CD4-positive, alpha-beta T cell treated with Interleukin-15 for 4 hours (primary cell): ENCODE measurements at regions not wholly inside any gene's neighbourhood (a gene's known extent, or its start where the extent isn't known, plus 50 kb on each side); places are given as distances from the start of the nearest gene placed in this dataset.
"Not testable (repeated sequence)": the region's sequence is repeated elsewhere in the genome, so short reads cannot be mapped to it uniquely, and the experiment has no call there.

Experiments used
- DNase-seq: peaks from one replicate; pipeline ENCODE4 v3.0.0-alpha.2; 2020; ENCODE audit warnings: low spot score

DNA sequence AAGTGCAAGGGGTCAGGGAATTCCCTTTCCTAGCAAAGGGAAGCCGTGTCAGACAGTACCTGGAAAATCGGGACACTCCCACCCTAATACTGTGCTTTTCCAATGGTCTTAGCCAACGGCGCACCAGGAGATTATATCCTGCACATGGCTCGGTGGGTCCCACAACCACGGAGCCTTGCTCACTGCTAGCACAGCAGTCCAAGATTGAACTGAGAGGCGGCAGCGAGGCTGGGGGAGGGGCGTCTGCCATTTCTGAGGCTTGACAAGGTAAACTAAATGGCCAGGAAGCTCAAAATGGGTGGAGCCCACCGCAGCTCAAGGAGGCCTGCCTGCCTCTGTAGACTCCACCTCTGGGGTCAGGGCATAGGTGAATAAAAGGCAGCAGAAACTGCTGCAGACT is 76.5 kb upstream of the LINC00632 start:
- not testable (repeated sequence) for DNase-seq

GRCh38 chrX:140608111-140608510 is 101.4 kb upstream of the LINC00632 start:
- DNase-seq, result no peak

DNA sequence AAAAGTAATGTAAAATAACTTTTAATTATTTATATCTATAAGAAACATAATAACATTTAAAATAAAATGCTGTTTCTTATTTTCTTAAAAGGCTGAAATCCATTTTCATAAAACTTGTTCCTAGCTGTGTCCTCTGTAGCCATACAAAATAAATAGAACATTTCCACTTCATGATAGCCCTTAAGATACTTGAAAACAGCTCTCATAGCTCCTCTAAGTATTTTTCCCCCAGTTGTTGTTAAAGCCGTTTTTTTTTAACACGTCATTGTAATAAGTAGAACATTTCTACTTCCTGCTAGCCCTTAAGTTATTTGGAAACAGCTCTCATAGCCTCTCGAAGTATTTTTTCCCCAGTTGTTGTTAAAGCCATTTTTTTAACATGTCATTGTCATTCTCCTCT is 97.3 kb upstream of the SOX3 start:
- DNase-seq, result no peak

DNA sequence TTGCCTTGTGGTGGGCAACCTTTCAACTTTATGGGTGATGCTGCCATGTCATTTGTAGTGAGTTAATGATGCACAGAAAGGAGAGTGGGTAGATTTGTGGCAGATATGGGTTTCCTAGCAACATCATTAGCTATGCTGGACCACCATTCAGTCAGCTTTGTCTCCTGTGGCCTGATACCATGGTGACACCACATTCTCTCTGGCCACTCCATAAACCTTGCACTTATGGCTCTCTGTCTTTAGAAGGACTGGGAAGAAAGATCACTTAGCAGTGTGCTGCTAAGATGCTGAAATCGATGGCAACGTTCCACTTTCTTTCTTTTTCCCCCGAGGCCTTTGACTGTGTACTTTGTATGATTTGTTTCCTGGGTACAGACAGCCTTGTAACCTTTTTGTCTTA is 95.0 kb upstream of the SOX3 start:
- no peak for DNase-seq

DNA sequence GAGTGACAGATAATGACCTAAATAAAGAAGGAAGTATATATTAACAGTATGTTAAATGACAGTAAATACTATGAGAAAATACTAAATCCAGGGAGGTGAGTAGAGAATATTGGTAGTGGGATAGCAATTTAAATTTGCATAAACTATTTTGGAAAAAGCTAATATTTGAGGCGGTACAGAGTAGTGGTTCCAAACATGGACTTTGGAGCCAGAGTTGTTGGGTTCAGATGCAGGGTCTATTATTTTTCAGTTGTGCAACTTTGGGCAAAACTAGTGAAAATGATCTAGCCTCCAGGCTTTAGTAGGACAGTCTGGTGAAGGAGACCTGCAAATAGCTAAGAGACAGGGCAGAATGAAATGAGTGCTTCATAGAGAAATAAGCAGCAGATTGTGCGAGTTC is 84.8 kb upstream of the SOX3 start:
- no peak for DNase-seq

- no peak for DNase-seq
These were observed 82.1 kb upstream of the SOX3 start for GRCh38 chrX:140586951-140587350.

GRCh38 chrX:140580478-140580877 is 75.6 kb upstream of the SOX3 start:
- DNase-seq, result no peak

GRCh38 chrX:140572724-140573123 is 67.9 kb upstream of the SOX3 start:
- DNase-seq, result peak; percentile 1

DNA sequence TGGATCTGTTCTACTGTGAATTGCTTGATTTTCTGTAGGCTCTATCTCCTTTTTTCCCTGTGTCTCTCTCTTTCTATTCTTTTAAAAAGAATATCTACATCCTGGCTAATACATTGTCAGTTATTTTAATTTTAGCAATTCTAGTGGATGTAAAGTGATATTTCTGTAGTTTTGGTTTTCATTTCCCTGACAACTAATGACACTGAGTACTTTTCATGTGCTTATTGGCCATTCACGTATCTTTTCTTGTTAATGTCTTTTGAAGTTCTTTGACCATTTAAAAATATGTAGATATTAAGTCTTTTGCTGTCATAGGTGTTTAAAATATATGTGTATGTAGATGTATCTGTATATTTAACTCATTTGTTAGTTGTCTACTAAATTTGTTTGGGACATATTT is 59.0 kb upstream of the SOX3 start:
- no peak for DNase-seq
